Colonic mucosa (tissue), 4 donors: ENCODE measurements at regions not wholly inside any gene's neighbourhood (a gene's known extent, or its start where the extent isn't known, plus 50 kb on each side); places are given as distances from the start of the nearest gene placed in this dataset.

Experiments used
- DNase-seq: peaks from one replicate; pipeline ENCODE4 v3.0.0-alpha.2; 2020
- H3K27ac ChIP-seq: fragments of 200-600 bp; one replicate; pipeline ENCODE4 v1.8.0; 2021
- H3K27me3 ChIP-seq: fragments of 200-600 bp; one replicate; pipeline ENCODE4 v1.8.0; 2021
- H3K36me3 ChIP-seq: fragments of 200-600 bp; one replicate; pipeline ENCODE4 v1.8.0; 2021
- H3K4me1 ChIP-seq: fragments of 200-600 bp; one replicate; pipeline ENCODE4 v1.8.0; 2021; ENCODE audit warnings: mild to moderate bottlenecking
- H3K4me3 ChIP-seq: fragments of 200-600 bp; one replicate; pipeline ENCODE4 v1.8.0; 2021
- H3K9ac ChIP-seq, 2 donors: one replicate each; pipeline ENCODE4 v1.7.0; 2013; ENCODE audit warnings: control low read depth in 2 of 2, low read depth in 2 of 2, low read length in 2 of 2
- H3K9me3 ChIP-seq: fragments of 200-600 bp; one replicate; pipeline ENCODE4 v1.8.0; 2021
- intact Hi-C: fragments of 100-400 bp; cut with DNase I; formaldehyde crosslinking; loops from one replicate; pipeline ENCODE4 v1.14.1; 2022
- TF ChIP-seq, protein P1 (sequence below): fragments of 200-600 bp; IDR thresholded peaks from one replicate; pipeline ENCODE4 v1.8.0; 2022; ENCODE audit warnings: antibody characterized with exemption, mild to moderate bottlenecking
- donor health status: healthy.
- donor health status: DM: no; HTN: no; CAD: no.
- donor health status: DM: no; HTN: no; CAD: no.

DNA sequence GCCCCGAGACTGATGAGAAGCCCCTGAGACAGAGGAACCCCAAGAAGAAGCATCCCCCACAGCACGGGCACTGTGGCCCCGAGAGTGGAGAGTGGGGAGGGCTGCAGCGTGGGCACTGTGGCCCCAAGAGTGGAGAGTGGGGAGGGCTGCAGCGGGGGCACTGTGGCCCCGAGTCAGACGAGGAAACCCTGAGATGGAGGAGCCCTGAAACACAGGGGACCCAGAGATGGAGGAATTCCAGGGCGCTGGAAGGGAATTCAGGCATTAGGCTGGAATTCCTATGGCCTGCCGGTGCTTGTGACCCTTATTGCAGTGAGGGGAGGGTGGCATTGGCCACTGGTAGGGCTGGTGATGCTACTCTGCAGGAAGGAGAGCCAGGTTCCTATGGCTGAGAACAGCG, 168.6 kb upstream of the SHH start:
- Histone ChIP-seq H3K9ac (no peak overlapping the region), H3K4me3 (no peak overlapping the region), H3K4me1 (no peaks in the 10 kb centered on the region), H3K27me3 (no peaks in the 10 kb centered on the region), H3K9me3 (no peaks in the 10 kb centered on the region), H3K27ac (no peak overlapping the region), H3K36me3 (no peaks in the 10 kb centered on the region)
- intact Hi-C loops = no loop called here
- peak; percentile 12 for DNase-seq
- TF ChIP-seq, protein P1, sequence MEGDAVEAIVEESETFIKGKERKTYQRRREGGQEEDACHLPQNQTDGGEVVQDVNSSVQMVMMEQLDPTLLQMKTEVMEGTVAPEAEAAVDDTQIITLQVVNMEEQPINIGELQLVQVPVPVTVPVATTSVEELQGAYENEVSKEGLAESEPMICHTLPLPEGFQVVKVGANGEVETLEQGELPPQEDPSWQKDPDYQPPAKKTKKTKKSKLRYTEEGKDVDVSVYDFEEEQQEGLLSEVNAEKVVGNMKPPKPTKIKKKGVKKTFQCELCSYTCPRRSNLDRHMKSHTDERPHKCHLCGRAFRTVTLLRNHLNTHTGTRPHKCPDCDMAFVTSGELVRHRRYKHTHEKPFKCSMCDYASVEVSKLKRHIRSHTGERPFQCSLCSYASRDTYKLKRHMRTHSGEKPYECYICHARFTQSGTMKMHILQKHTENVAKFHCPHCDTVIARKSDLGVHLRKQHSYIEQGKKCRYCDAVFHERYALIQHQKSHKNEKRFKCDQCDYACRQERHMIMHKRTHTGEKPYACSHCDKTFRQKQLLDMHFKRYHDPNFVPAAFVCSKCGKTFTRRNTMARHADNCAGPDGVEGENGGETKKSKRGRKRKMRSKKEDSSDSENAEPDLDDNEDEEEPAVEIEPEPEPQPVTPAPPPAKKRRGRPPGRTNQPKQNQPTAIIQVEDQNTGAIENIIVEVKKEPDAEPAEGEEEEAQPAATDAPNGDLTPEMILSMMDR = no peak

DNA sequence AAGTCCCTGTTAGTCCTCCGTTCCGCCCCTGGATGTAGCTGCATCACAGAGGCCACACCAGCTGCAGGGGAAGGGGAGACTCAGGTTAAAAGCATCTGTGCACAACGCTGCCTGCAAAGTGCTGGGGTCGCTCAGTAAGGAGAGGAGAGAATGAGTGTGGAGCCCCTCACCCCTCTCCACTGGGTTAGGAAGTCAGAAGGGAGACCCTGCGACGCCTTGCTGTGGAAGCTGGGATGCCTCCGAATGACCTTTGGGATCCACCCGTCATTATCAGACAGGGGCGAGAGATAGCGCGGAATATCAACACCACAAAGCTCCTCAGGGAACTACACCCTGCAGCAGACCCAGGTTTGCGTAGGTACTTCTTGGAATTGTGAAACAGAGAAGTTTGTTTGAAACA, 167.7 kb upstream of the SHH start:
- intact Hi-C loops = no loop called here
- H3K36me3 ChIP-seq = no peaks in the 10 kb centered on the region
- no peak overlapping the region for H3K4me3 ChIP-seq
- H3K27me3 ChIP-seq = no peaks in the 10 kb centered on the region
- H3K4me1 ChIP-seq = no peaks in the 10 kb centered on the region
- no peaks in the 10 kb centered on the region for H3K9me3 ChIP-seq
- H3K27ac ChIP-seq = no peak overlapping the region
- DNase-seq = peak; percentile 10
- no peak overlapping the region for H3K9ac ChIP-seq
- TF ChIP-seq, protein P1 = no peak

DNA sequence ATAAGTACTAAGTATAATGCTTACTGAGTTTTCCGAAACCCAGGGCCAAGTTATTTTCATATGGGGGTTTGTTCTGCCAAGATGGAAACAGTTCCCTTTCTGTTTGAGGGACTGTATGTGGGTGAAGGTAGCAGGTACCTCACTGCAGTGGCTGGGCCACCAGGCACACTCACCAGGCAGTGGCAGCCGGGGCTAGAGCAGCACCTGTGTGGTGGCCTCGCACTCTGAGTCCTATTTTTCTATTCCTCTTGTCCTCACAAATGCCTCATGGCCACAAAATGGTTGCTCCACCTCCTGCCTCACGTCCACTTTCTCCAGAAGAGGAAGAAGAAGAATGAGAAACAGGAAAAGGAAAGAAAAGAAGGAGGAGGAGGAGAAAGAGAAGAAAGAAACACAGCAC, 167.3 kb upstream of the SHH start:
- intact Hi-C loops = no loop called here
- no peak overlapping the region for H3K9ac ChIP-seq
- no peaks in the 10 kb centered on the region for H3K36me3 ChIP-seq
- H3K4me3 ChIP-seq = no peak overlapping the region
- H3K4me1 ChIP-seq = no peaks in the 10 kb centered on the region
- H3K27me3 ChIP-seq = no peaks in the 10 kb centered on the region
- no peak overlapping the region for H3K27ac ChIP-seq
- TF ChIP-seq, protein P1 = no peak
- no peak for DNase-seq
- no peaks in the 10 kb centered on the region for H3K9me3 ChIP-seq

DNA sequence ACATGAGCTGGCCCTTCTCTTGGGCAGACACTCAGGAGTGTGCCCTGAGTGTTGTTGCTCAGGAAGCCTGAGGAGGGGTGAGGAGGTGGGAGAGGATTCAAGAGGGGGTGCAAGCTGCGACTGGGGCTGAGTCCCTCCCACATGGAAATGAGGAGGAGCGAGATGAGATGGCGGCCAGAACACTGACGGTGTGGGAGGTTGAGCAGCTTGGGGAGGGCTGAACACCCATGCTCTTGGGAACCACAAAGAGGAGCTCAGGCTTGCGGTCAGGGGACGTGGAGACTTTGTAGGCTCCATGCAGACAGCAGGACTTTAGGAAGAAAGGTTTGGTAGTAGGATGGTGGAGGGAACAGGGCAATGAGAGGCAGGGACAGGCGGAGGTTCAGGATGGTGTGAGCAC, 163.2 kb upstream of the SHH start:
- Histone ChIP-seq H3K27me3 (no peaks in the 10 kb centered on the region), H3K4me3 (no peak overlapping the region), H3K9me3 (no peaks in the 10 kb centered on the region), H3K36me3 (no peaks in the 10 kb centered on the region), H3K9ac (no peak overlapping the region), H3K27ac (no peak overlapping the region), H3K4me1 (no peaks in the 10 kb centered on the region)
- intact Hi-C loops = no loop called here
- TF ChIP-seq, protein P1 = no peak
- peak; percentile 6 for DNase-seq

DNA sequence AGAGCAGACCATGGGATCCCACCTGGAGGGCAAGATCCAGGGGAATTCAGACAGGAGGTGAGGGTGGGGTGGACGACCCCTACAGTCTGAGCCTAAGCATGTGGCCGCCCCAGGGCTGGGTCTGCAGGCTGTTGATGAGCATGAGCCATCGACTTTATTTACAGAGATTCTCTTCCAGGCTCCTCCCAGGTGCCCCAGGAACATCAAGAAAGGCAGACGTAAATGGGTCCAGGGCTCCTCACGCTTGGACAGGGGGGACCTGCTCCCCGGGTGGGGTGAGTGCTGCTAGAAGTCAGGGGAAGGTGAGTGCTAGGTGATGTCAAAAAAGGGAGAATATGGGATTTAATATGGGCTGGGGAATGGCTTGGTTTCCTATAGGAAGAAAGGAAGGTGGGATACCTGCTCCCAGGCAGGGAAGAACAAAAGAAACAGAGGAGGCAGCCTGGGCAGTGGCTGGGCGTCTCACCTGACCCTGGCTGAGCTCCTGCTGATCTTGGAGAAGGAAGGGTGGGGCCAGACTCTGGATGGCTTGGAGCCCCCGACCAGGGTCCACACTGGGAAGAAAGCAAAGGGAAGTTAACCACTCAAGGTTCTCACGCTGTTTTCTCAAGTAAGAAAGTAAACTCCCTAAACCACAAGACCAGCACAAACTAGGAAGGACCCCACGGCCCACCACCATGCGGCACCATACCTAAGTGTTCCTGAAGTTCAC, 162.1 kb upstream of the SHH start:
- H3K4me1 ChIP-seq = no peaks in the 10 kb centered on the region
- H3K4me3 ChIP-seq = no peak overlapping the region
- H3K36me3 ChIP-seq = no peaks in the 10 kb centered on the region
- peak; percentile 4 for DNase-seq
- H3K27me3 ChIP-seq = no peaks in the 10 kb centered on the region
- TF ChIP-seq, protein P1 = no peak
- H3K9me3 ChIP-seq = no peaks in the 10 kb centered on the region
- intact Hi-C loops = no loop called here
- no peak overlapping the region for H3K9ac ChIP-seq
- no peak overlapping the region for H3K27ac ChIP-seq
